AG09309 (cell line): ENCODE measurements at regions not wholly inside any gene's neighbourhood (a gene's known extent, or its start where the extent isn't known, plus 50 kb on each side); places are given as distances from the start of the nearest gene placed in this dataset.

ENCODE experiments used
- DNase-seq: peaks from one replicate; pipeline ENCODE4 v3.0.0-alpha.2; 2010; ENCODE audit warnings: low read depth
- H3K4me3 ChIP-seq: 2 replicates; pipeline ENCODE4 v1.5.1; 2011; ENCODE audit warnings: mild to moderate bottlenecking, low read depth, low read length, moderate library complexity; ENCODE audit not compliant: control insufficient read depth
- CTCF ChIP-seq: IDR thresholded peaks from 2 replicates; pipeline ENCODE4 v1.5.1; 2011; ENCODE audit warnings: mild to moderate bottlenecking, low read depth, low read length, inconsistent platforms; ENCODE audit not compliant: insufficient read depth, control insufficient read depth; ENCODE audit errors: missing control alignments

- DNase-seq, result no peak
- no peak overlapping the region for H3K4me3 ChIP-seq
- TF ChIP-seq CTCF, result no peak
These were observed 115.9 kb downstream of the OMA1 start for GRCh38 chr1:58430421-58431275.

- H3K4me3 ChIP-seq, result no peak overlapping the region
- no peak for TF ChIP-seq CTCF
- no peak for DNase-seq
These were observed 119.6 kb downstream of the OMA1 start for GRCh38 chr1:58426918-58427317.

- TF ChIP-seq CTCF, result no peak
- H3K4me3 ChIP-seq, result no peak overlapping the region
- DNase-seq, result no peak
These were observed 124.1 kb downstream of the OMA1 start for GRCh38 chr1:58422436-58422835.

- no peak for DNase-seq
- H3K4me3 ChIP-seq, result no peak overlapping the region
- no peak for TF ChIP-seq CTCF
These were observed 128.0 kb downstream of the OMA1 start for GRCh38 chr1:58418283-58419228.

GRCh38 chr1:58412071-58412580 is 134.4 kb downstream of the OMA1 start:
- no peak for TF ChIP-seq CTCF
- H3K4me3 ChIP-seq, result no peak overlapping the region
- DNase-seq, result no peak

GRCh38 chr1:58409890-58410289 is 136.6 kb downstream of the OMA1 start:
- peak; percentile 93 for DNase-seq
- no peak for TF ChIP-seq CTCF
- no peak overlapping the region for H3K4me3 ChIP-seq
